H1 (cell line): ENCODE measurements at regions not wholly inside any gene's neighbourhood (a gene's known extent, or its start where the extent isn't known, plus 50 kb on each side); places are given as distances from the start of the nearest gene placed in this dataset.

ENCODE experiments used
- CTCF ChIA-PET: fragments of 300-600 bp; sonication (Branson Sonifier 250); formaldehyde crosslinking; loops from one replicate; lab custom pipeline; 2021; ENCODE audit not compliant: partially characterized antibody; lab: Charles Lee
- POLR2A ChIA-PET: fragments of 300-600 bp; sonication (Branson Sonifier 250); formaldehyde crosslinking; loops from one replicate; lab custom pipeline; 2021; ENCODE audit warnings: inconsistent platforms; ENCODE audit not compliant: partially characterized antibody; lab: Charles Lee
- DNase-seq, 2 experiments: peaks; one replicate each; pipeline versions ENCODE4 v3.0.0 to v3.0.0-alpha.2; 2010 to 2022; ENCODE audit warnings: low spot score in 2 of 2, low read depth in 1 of 2, mixed read lengths in 1 of 2
- FAIRE-seq: peaks from 2 replicates; lab custom pipeline; 2011; peaks lifted over from hg19 to GRCh38; lab: Jason Lieb, UNC
- H2AFZ ChIP-seq: 2 replicates; pipeline ENCODE4 v1.8.1; 2012; ENCODE audit warnings: low read length, inconsistent platforms
- H2AK5ac ChIP-seq: 2 replicates; pipeline ENCODE4 v1.6.1; 2013; ENCODE audit warnings: low read depth, low read length
- H2BK120ac ChIP-seq: replicated peaks from 2 replicates; pipeline ENCODE3; 2013; ENCODE audit warnings: low read depth, low read length, inconsistent platforms
- H2BK12ac ChIP-seq: 2 replicates; pipeline ENCODE4 v1.6.1; 2013; ENCODE audit warnings: low read depth, low read length
- H2BK15ac ChIP-seq: 2 replicates; pipeline ENCODE4 v1.6.1; 2013; ENCODE audit warnings: low read length
- H2BK20ac ChIP-seq: 2 replicates; pipeline ENCODE4 v1.6.1; 2013; ENCODE audit warnings: low read length
- H2BK5ac ChIP-seq: 2 replicates; pipeline ENCODE4 v1.6.1; 2013; ENCODE audit warnings: low read depth, low read length
- H3K14ac ChIP-seq: 2 replicates; pipeline ENCODE4 v1.6.1; 2013; ENCODE audit warnings: inconsistent platforms; ENCODE audit not compliant: insufficient read length
- H3K18ac ChIP-seq: 2 replicates; pipeline ENCODE4 v1.6.1; 2013; ENCODE audit warnings: low read length; ENCODE audit errors: extremely low read depth
- H3K23ac ChIP-seq: 2 replicates; pipeline ENCODE4 v1.6.1; 2013; ENCODE audit warnings: inconsistent platforms; ENCODE audit not compliant: insufficient read length
- H3K23me2 ChIP-seq: 2 replicates; pipeline ENCODE4 v1.6.1; 2013; ENCODE audit warnings: low read depth, low read length
- H3K27ac ChIP-seq: 2 replicates; pipeline ENCODE4 v1.6.1; 2011; ENCODE audit warnings: low read depth, low read length, inconsistent platforms
- H3K27me3 ChIP-seq, 4 experiments: replicated peaks in 1 of 4; 1 replicate in 1 of 4; 2 replicates in 3 of 4; pipeline versions ENCODE4 v1.6.1 to v1.8.1; 2011 to 2013; ENCODE audit warnings: low read length in 3 of 4, mild to moderate bottlenecking in 3 of 4, inconsistent platforms in 2 of 4, mixed read lengths in 2 of 4, moderate library complexity in 1 of 4; ENCODE audit not compliant: control insufficient read depth in 3 of 4, insufficient read depth in 3 of 4; ENCODE audit errors: extremely low read depth in 1 of 4
- H3K36me3 ChIP-seq, 4 experiments: 2 replicates each; pipeline versions ENCODE4 v1.6.1 to v1.8.1; 2011 to 2013; ENCODE audit warnings: mild to moderate bottlenecking in 4 of 4, low read length in 3 of 4, moderate library complexity in 2 of 4, control low read depth in 1 of 4, inconsistent platforms in 1 of 4; ENCODE audit not compliant: insufficient read depth in 4 of 4, control insufficient read depth in 2 of 4
- H3K4ac ChIP-seq: replicated peaks from 2 replicates; pipeline ENCODE3; 2013; ENCODE audit warnings: low read length, low read depth, mixed read lengths, inconsistent platforms; ENCODE audit not compliant: insufficient read length
- H3K4me1 ChIP-seq, 4 experiments: replicated peaks in 1 of 4; 1 replicate in 1 of 4; 2 replicates in 3 of 4; pipeline versions ENCODE4 v1.6.1 to v1.8.1; 2011 to 2013; ENCODE audit warnings: low read length in 3 of 4, inconsistent platforms in 2 of 4, mixed read lengths in 1 of 4; ENCODE audit not compliant: insufficient read depth in 4 of 4, control insufficient read depth in 3 of 4
- H3K4me2 ChIP-seq, 2 experiments: 2 replicates each; pipeline versions ENCODE4 v1.6.1 to v1.8.1; 2011 to 2013; ENCODE audit warnings: low read depth in 2 of 2, low read length in 2 of 2, control low read depth in 1 of 2, inconsistent platforms in 1 of 2, mild to moderate bottlenecking in 1 of 2; ENCODE audit not compliant: insufficient read depth in 1 of 2
- H3K4me3 ChIP-seq, 4 experiments: fragments of 200-600, 300-600 bp in 1 of 4; sonication (generic), shearing (Covaris generic), sonication (Bioruptor Twin) in 1 of 4; 2 replicates each; pipeline versions ENCODE4 v1.5.1 to v1.8.1; 2011 to 2016; ENCODE audit warnings: low read length in 4 of 4, low read depth in 3 of 4, control low read depth in 2 of 4, inconsistent platforms in 2 of 4, mild to moderate bottlenecking in 2 of 4, mixed read lengths in 1 of 4, moderate library complexity in 1 of 4; ENCODE audit not compliant: insufficient read depth in 2 of 4; ENCODE audit errors: extremely low read depth in 1 of 4
- H3K56ac ChIP-seq: replicated peaks from 2 replicates; pipeline ENCODE3; 2013; ENCODE audit warnings: low read depth, mild to moderate bottlenecking, mixed read lengths, low read length, inconsistent platforms; ENCODE audit not compliant: insufficient read length
- H3K79me1 ChIP-seq: 2 replicates; pipeline ENCODE4 v1.6.1; 2013; ENCODE audit warnings: low read depth, low read length, control low read depth
- H3K79me2 ChIP-seq, 2 experiments: 2 replicates each; pipeline versions ENCODE4 v1.6.1 to v1.8.1; 2012 to 2013; ENCODE audit warnings: low read length in 2 of 2, mild to moderate bottlenecking in 2 of 2, inconsistent platforms in 1 of 2; ENCODE audit not compliant: insufficient read depth in 2 of 2, control insufficient read depth in 1 of 2
- H3K9ac ChIP-seq, 4 experiments: replicated peaks in 1 of 4; 1 replicate in 1 of 4; 2 replicates in 3 of 4; pipeline versions ENCODE4 v1.6.1 to v1.8.1; 2011 to 2013; ENCODE audit warnings: low read depth in 3 of 4, low read length in 3 of 4, control low read depth in 2 of 4, mild to moderate bottlenecking in 2 of 4, moderate library complexity in 2 of 4, inconsistent platforms in 1 of 4; ENCODE audit errors: extremely low read depth in 1 of 4
- H3K9me3 ChIP-seq, 2 experiments: 2 replicates each; pipeline versions ENCODE4 v1.6.1 to v1.8.1; 2012 to 2013; ENCODE audit warnings: mild to moderate bottlenecking in 2 of 2, moderate library complexity in 2 of 2, control low read depth in 1 of 2, inconsistent platforms in 1 of 2, low read depth in 1 of 2, low read length in 1 of 2, mixed read lengths in 1 of 2; ENCODE audit not compliant: insufficient read depth in 2 of 2
- H4K20me1 ChIP-seq, 2 experiments: replicated peaks in 1 of 2; 2 replicates each; pipeline versions ENCODE3 to v1.8.1; 2011 to 2013; ENCODE audit warnings: inconsistent platforms in 2 of 2, low read length in 2 of 2, mild to moderate bottlenecking in 1 of 2; ENCODE audit not compliant: insufficient read depth in 2 of 2, control insufficient read depth in 1 of 2
- H4K5ac ChIP-seq: 2 replicates; pipeline ENCODE4 v1.6.1; 2013; ENCODE audit warnings: low read length, low read depth, mixed read lengths, inconsistent platforms; ENCODE audit not compliant: insufficient read length
- H4K8ac ChIP-seq: 2 replicates; pipeline ENCODE4 v1.8.0; 2013; ENCODE audit warnings: mild to moderate bottlenecking, moderate library complexity, low read length, inconsistent platforms; ENCODE audit not compliant: insufficient read depth; ENCODE audit errors: extremely low read depth
- H4K91ac ChIP-seq: replicated peaks from 2 replicates; pipeline ENCODE3; 2013; ENCODE audit warnings: low read length, mixed read lengths, inconsistent platforms; ENCODE audit not compliant: insufficient read length
- E2F6 ChIP-seq: IDR thresholded peaks from 2 replicates; pipeline ENCODE4 v1.6.1; 2012; ENCODE audit warnings: inconsistent platforms
- EGR1 ChIP-seq: IDR thresholded peaks from 2 replicates; pipeline ENCODE4 v1.6.1; 2011; ENCODE audit warnings: low read depth, low read length, borderline replicate concordance
- EP300 ChIP-seq, 2 experiments: IDR thresholded peaks; 1 replicate in 1 of 2; 2 replicates in 1 of 2; pipeline ENCODE4 v1.6.1; 2011 to 2012; ENCODE audit warnings: low read depth in 2 of 2, low read length in 2 of 2, mild to moderate bottlenecking in 2 of 2, borderline replicate concordance in 1 of 2, inconsistent platforms in 1 of 2, moderate library complexity in 1 of 2
- JUND ChIP-seq: IDR thresholded peaks from 2 replicates; pipeline ENCODE4 v1.6.1; 2011; ENCODE audit warnings: mild to moderate bottlenecking, improper control_type of control experiment, low read length
- KDM5A ChIP-seq: fragments of 200-600 bp; IDR thresholded peaks from 2 replicates; pipeline ENCODE4 v1.7.1; 2012; ENCODE audit warnings: mild to moderate bottlenecking, low read length, inconsistent platforms, mixed read lengths
- RNF2 ChIP-seq: fragments of 200-900, 300-1000 bp; sonication (generic); IDR thresholded peaks from 2 replicates; pipeline ENCODE4 v1.7.1; 2016; ENCODE audit warnings: borderline replicate concordance, low read depth, mild to moderate bottlenecking, antibody characterized with exemption, low read length; ENCODE audit not compliant: poor library complexity, severe bottlenecking; ENCODE audit errors: missing control alignments
- SRF ChIP-seq: IDR thresholded peaks from 2 replicates; pipeline ENCODE4 v1.6.1; 2011; ENCODE audit warnings: mild to moderate bottlenecking, low read depth, low read length, moderate library complexity
- USF2 ChIP-seq: IDR thresholded peaks from 2 replicates; pipeline ENCODE4 v1.6.1; 2011; ENCODE audit warnings: low read length, improper control_type of control experiment
- WGBS, 2 experiments: shearing (Covaris generic) in 1 of 2; methylation state at CpG; one replicate each; pipeline versions ENCODE4 v1.1.6 to v1.1.7; 2013 to 2015; ENCODE audit warnings: low lambda C conversion rate in 2 of 2, mixed read lengths in 2 of 2, inconsistent platforms in 1 of 2, low coverage in 1 of 2, missing lambda C conversion rate in 1 of 2; ENCODE audit not compliant: insufficient replicate concordance in 2 of 2, insufficient coverage in 1 of 2, insufficient read length in 1 of 2; ENCODE audit errors: extremely low coverage in 1 of 2, missing lambda C conversion rate in 1 of 2; 5-methylcytosine and 5-hydroxymethylcytosine counted together

DNA sequence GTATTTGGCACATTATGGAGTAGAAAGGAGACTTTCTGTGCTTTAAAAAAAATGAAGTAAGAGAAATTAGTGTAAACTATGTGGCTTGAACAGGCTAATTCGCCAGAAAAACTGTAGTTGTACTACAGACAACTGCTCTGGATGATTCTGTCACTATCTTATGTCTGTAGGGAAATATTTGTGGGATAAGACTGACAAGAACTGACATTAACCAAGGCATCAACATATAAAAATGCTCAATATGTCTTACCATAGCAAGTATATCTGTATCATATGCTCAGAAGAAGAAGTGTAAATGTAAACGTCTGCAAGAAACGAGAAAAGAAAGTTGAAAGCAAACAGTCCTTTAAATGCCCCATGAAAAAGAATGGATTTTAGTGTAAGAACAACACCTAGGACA, 1545.0 kb downstream of the CDH8 start:
- no peak overlapping the region for H3K4ac ChIP-seq
- ChIA-PET CTCF (no interaction called here), POLR2A (no interaction called here)
- H2BK120ac ChIP-seq, result no peak overlapping the region
- H3K27me3 ChIP-seq, result no peaks in the 10 kb centered on the region
- H2BK12ac ChIP-seq, result no peak overlapping the region
- H3K4me2 ChIP-seq, result no peak overlapping the region
- H4K20me1 ChIP-seq, result no peaks in the 10 kb centered on the region
- H3K4me3 ChIP-seq, result no peak overlapping the region
- no peak overlapping the region for H2AK5ac ChIP-seq
- H3K56ac ChIP-seq, result no peak overlapping the region
- H2AFZ ChIP-seq, result no peak overlapping the region
- H4K91ac ChIP-seq, result no peak overlapping the region
- no peak overlapping the region for H3K27ac ChIP-seq
- no peaks in the 10 kb centered on the region for H3K79me1 ChIP-seq
- H4K5ac ChIP-seq, result no peak overlapping the region
- H3K14ac ChIP-seq, result no peak overlapping the region
- peaks cover 0 to 2% (median 0%) of the 10 kb centered on the region in 4 experiments; a peak in 1 of 7 replicates for H3K4me1 ChIP-seq
- no peaks in the 10 kb centered on the region for H3K79me2 ChIP-seq
- DNase-seq (no peak), FAIRE-seq (no peak)
- 89% methylated on average over 3 of the region's 3 CpGs; no CpG with 5 or more reads in 1 of the 2 experiments for WGBS, 2 experiments
- H2BK20ac ChIP-seq, result no peak overlapping the region
- H3K9ac ChIP-seq, result no peak overlapping the region; a peak in 1 of 7 replicates
- H4K8ac ChIP-seq, result no peak overlapping the region
- no peak overlapping the region for H3K18ac ChIP-seq
- no peak overlapping the region for H2BK5ac ChIP-seq
- H3K9me3 ChIP-seq, result no peaks in the 10 kb centered on the region
- no peaks in the 10 kb centered on the region for H3K36me3 ChIP-seq
- no peaks in the 10 kb centered on the region for H3K23me2 ChIP-seq
- TF ChIP-seq USF2 (no peak), EP300 (IDR thresholded peaks at IDR 0.05; ENCODE audit: borderline replicate concordance in 1 of 2, low read depth in 2 of 2, low read length in 2 of 2) (no peak), SRF (no peak), KDM5A (no peak), RNF2 (no peak), EGR1 (no peak), JUND (no peak), E2F6 (no peak)
- H2BK15ac ChIP-seq, result no peak overlapping the region
- H3K23ac ChIP-seq, result no peak overlapping the region
